HUES64 (cell line): ENCODE measurements at regions not wholly inside any gene's neighbourhood (a gene's known extent, or its start where the extent isn't known, plus 50 kb on each side); places are given as distances from the start of the nearest gene placed in this dataset.

Experiments
- H3K27ac ChIP-seq: 2 replicates; pipeline ENCODE4 v1.7.0; 2013; ENCODE audit warnings: low read depth, low read length, inconsistent platforms
- H3K27me3 ChIP-seq: 2 replicates; pipeline ENCODE4 v1.6.1; 2013; ENCODE audit warnings: mild to moderate bottlenecking, low read length; ENCODE audit not compliant: insufficient read depth
- H3K36me3 ChIP-seq: 2 replicates; pipeline ENCODE4 v1.6.1; 2013; ENCODE audit warnings: mild to moderate bottlenecking, low read length; ENCODE audit not compliant: insufficient read depth
- H3K4me1 ChIP-seq: 2 replicates; pipeline ENCODE4 v1.6.1; 2013; ENCODE audit warnings: mild to moderate bottlenecking, low read length, moderate library complexity; ENCODE audit not compliant: insufficient read depth
- H3K4me3 ChIP-seq: 2 replicates; pipeline ENCODE4 v1.5.1; 2013; ENCODE audit warnings: mild to moderate bottlenecking, low read length, moderate library complexity
- H3K9ac ChIP-seq: 2 replicates; pipeline ENCODE4 v1.6.1; 2013; ENCODE audit warnings: mild to moderate bottlenecking, low read depth, low read length
- H3K9me3 ChIP-seq: 2 replicates; pipeline ENCODE4 v1.6.1; 2013; ENCODE audit warnings: low read depth, low read length; ENCODE audit not compliant: insufficient read depth
- WGBS: fragments of 150-250, 120-280 bp; methylation state at CpG from one replicate; pipeline ENCODE4 v1.1.7; 2013; ENCODE audit warnings: missing lambda C conversion rate; 5-methylcytosine and 5-hydroxymethylcytosine counted together

DNA sequence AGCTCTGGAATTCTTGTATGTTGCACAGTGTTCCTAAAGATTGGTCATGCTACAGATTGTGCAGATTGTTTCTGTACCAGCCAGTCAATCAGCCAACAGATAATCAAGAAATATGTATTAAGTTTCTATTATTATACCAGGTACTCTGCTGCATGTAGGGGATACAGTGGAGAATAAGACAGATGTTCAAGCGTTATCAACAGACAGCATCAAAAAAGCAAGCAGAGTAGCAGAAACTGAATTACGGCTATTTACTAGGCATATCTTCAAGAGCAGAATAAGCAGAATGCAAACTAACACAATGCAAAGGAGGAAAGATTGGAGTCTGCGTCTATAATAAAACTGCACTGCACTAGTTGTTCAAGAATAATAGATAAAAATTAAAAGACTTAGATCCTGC, 278.6 kb downstream of the ETS1 start:
- H3K27ac ChIP-seq, result no peak overlapping the region
- H3K4me1 ChIP-seq, result no peaks in the 10 kb centered on the region
- H3K9ac ChIP-seq, result no peak overlapping the region
- no peaks in the 10 kb centered on the region for H3K9me3 ChIP-seq
- H3K36me3 ChIP-seq, result no peaks in the 10 kb centered on the region
- H3K27me3 ChIP-seq, result no peaks in the 10 kb centered on the region
- WGBS, result 98% methylated on average over 3 of the region's 3 CpGs
- H3K4me3 ChIP-seq, result no peak overlapping the region

DNA sequence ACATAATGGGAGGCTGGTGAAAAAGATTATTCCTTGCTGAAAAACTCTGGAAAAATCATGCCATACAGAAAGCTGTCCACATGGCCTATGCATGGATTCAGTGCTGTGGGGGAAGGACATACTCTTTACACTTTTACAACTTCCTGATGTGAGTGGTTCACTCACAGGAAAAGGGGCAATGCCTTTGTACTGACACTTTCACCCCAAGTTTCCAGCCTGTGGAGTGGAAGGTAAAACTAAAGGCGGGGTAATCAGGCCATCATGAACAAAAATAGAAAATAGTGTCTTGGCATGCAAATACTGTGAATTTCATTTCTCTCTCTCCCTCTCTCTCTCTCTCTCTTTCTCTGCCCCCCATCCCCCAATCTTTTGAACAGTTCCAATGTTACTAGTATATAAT, 281.8 kb downstream of the ETS1 start:
- no peak overlapping the region for H3K27ac ChIP-seq
- H3K27me3 ChIP-seq, result no peaks in the 10 kb centered on the region
- WGBS, result no CpG with 5 or more reads among the region's 1 CpG
- no peaks in the 10 kb centered on the region for H3K4me1 ChIP-seq
- no peak overlapping the region for H3K9ac ChIP-seq
- H3K9me3 ChIP-seq, result no peaks in the 10 kb centered on the region
- H3K4me3 ChIP-seq, result no peak overlapping the region
- H3K36me3 ChIP-seq, result no peaks in the 10 kb centered on the region

- H3K36me3 ChIP-seq, result no peaks in the 10 kb centered on the region
- no peak overlapping the region for H3K4me3 ChIP-seq
- no peak overlapping the region for H3K27ac ChIP-seq
- no peaks in the 10 kb centered on the region for H3K27me3 ChIP-seq
- H3K9me3 ChIP-seq, result no peaks in the 10 kb centered on the region
- H3K4me1 ChIP-seq, result no peaks in the 10 kb centered on the region
- no peak overlapping the region for H3K9ac ChIP-seq
- WGBS, result 91% methylated on average over 6 of the region's 8 CpGs
Measured at GRCh38 chr11:128304666-128305485, 282.5 kb downstream of the ETS1 start.

DNA sequence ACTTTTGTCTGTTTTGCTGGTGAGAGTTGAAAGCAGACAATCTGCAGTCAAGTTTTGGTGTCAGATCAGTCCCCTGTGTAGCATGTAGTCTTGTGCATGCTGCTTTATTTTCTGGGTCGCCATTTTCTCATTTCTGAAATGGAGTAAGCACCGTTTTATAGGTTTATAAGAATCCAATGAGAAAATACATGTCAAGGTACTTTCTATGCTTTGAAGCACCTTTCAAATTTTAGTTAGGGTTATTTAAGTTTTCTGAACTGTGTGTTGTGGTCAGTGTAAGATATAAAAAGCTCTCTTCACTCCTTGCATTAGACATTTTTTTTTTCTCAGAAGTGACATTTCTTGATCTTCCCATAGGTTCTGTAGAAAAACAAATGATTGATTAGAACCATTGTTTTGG, 283.2 kb downstream of the ETS1 start:
- WGBS, result 91% methylated on average over 2 of the region's 2 CpGs
- no peak overlapping the region for H3K4me3 ChIP-seq
- no peaks in the 10 kb centered on the region for H3K36me3 ChIP-seq
- H3K9ac ChIP-seq, result no peak overlapping the region
- no peaks in the 10 kb centered on the region for H3K9me3 ChIP-seq
- no peak overlapping the region for H3K27ac ChIP-seq
- H3K27me3 ChIP-seq, result no peaks in the 10 kb centered on the region
- no peaks in the 10 kb centered on the region for H3K4me1 ChIP-seq

DNA sequence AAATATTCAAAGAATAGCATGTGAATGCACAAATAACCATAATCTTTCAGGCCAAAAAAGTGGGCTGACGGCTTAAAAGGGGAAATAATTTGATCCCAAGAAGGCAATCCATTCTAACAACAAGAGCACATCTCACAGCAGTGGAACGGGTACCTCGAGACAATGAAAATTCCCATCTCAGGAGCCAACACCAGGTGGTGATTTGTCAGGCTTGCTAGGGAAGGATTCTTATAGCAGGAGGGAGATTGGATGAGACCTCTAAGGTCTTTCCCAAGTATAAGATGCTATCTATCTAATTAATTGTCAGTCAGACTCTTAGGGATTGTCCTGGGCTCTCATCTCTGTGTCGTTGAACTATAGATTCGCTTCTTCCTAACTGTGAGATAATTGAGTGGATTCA, 284.0 kb downstream of the ETS1 start:
- 91% methylated on average over 5 of the region's 5 CpGs for WGBS
- Histone ChIP-seq H3K4me1 (0 out of 2 replicates have a peak, but pooled peaks cover under 1% of the 10 kb centered on the region), H3K36me3 (no peaks in the 10 kb centered on the region), H3K9ac (no peak overlapping the region), H3K27me3 (no peaks in the 10 kb centered on the region), H3K27ac (no peak overlapping the region), H3K4me3 (no peak overlapping the region), H3K9me3 (no peaks in the 10 kb centered on the region)

- 79% methylated on average over 7 of the region's 7 CpGs for WGBS
- Histone ChIP-seq H3K36me3 (no peaks in the 10 kb centered on the region), H3K4me1 (0 out of 2 replicates have a peak, but pooled peaks cover 4% of the 10 kb centered on the region), H3K9me3 (no peaks in the 10 kb centered on the region), H3K27ac (no peak overlapping the region), H3K4me3 (no peak overlapping the region), H3K9ac (no peak overlapping the region), H3K27me3 (no peaks in the 10 kb centered on the region)
Measured at GRCh38 chr11:128302425-128303186, 284.8 kb downstream of the ETS1 start.

DNA sequence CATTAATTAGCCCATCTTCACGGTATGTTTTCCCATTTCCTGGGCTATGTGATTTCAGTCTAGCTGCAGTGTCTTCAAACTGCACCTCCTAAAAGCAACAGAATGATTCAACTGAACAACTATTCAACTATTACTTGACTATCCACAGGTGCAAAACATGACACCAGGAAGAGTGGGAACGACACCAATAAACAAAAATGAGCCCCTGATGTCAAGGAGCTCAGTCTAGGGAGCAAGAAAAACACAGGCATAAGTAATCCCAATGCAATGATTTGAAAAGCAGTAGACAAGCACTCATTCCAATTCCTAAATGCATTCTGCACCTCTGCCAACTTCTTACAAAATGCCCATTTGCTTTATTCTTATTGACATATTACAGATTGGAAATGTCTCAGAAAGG, 285.6 kb downstream of the ETS1 start:
- Histone ChIP-seq H3K4me3 (no peak overlapping the region), H3K4me1 (0 out of 2 replicates have a peak, but pooled peaks cover 4% of the 10 kb centered on the region)

DNA sequence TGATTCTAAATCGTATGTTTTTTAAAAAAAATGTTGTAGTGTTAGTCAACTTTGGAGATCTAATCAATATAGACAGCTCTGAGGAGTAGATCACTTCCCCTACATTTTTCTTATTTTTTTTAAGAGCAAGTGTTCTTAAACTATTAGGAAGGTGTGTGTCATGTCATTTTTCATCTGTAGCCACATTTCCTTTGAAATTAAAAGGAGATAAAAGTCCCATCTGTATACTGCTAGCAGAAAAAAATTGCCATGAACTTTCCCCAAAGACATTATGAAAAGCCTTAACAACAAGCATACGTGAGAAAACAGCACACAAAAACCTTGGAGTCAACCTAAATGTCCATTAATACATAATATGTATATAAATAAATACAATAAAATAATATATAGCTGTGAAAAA, 286.6 kb downstream of the ETS1 start:
- no peak overlapping the region for H3K9ac ChIP-seq
- H3K27ac ChIP-seq, result no peak overlapping the region
- H3K36me3 ChIP-seq, result no peaks in the 10 kb centered on the region
- no peaks in the 10 kb centered on the region for H3K9me3 ChIP-seq
- no peak overlapping the region for H3K4me3 ChIP-seq
- WGBS, result 100% methylated on average over 1 of the region's 2 CpGs
- H3K27me3 ChIP-seq, result no peaks in the 10 kb centered on the region
- H3K4me1 ChIP-seq, result 0 out of 2 replicates have a peak, but pooled peaks cover 4% of the 10 kb centered on the region

More for the DNA sequence above, 285.6 kb downstream of the ETS1 start:
- no peaks in the 10 kb centered on the region for H3K27me3 ChIP-seq
- 91% methylated on average over 2 of the region's 2 CpGs for WGBS
- no peaks in the 10 kb centered on the region for H3K9me3 ChIP-seq
- H3K9ac ChIP-seq, result no peak overlapping the region
- H3K36me3 ChIP-seq, result no peaks in the 10 kb centered on the region
- no peak overlapping the region for H3K27ac ChIP-seq

- WGBS, result 91% methylated on average over 6 of the region's 6 CpGs
- no peak overlapping the region for H3K9ac ChIP-seq
Measured at GRCh38 chr11:128299132-128299726, 288.1 kb downstream of the ETS1 start.

GRCh38 chr11:128298271-128298670, 289.1 kb downstream of the ETS1 start:
- no peak overlapping the region for H3K9ac ChIP-seq
- WGBS, result 93% methylated on average over 1 of the region's 2 CpGs

More at GRCh38 chr11:128299132-128299726, 288.1 kb downstream of the ETS1 start:
- H3K27ac ChIP-seq, result no peak overlapping the region
- H3K4me3 ChIP-seq, result no peak overlapping the region
- no peaks in the 10 kb centered on the region for H3K9me3 ChIP-seq
- no peaks in the 10 kb centered on the region for H3K36me3 ChIP-seq
- 0 out of 2 replicates have a peak, but pooled peaks cover 4% of the 10 kb centered on the region for H3K4me1 ChIP-seq
- H3K27me3 ChIP-seq, result no peaks in the 10 kb centered on the region

DNA sequence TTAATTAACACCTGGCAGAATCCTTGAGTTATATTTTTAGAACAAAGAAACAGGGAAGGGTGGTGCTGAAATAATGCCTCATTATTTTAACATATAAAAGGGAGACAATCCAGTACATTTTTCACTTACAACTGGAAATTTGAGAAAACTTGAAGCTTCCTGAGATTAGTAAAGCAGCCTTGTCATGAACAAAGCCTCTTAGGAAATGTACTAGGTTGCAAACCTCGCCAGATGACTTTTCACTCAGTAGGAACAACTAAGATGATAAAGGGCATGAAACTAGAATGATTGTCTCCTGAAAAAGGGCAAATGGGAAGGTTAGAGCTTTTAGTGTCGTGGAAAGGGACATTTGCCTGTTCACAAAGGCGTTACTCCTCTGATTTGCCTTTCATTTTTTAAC, 289.6 kb downstream of the ETS1 start:
- 93% methylated on average over 3 of the region's 3 CpGs for WGBS
- Histone ChIP-seq H3K27ac (no peak overlapping the region), H3K27me3 (no peaks in the 10 kb centered on the region), H3K4me3 (no peak overlapping the region), H3K9me3 (no peaks in the 10 kb centered on the region), H3K9ac (no peak overlapping the region), H3K36me3 (no peaks in the 10 kb centered on the region), H3K4me1 (0 out of 2 replicates have a peak, but pooled peaks cover 4% of the 10 kb centered on the region)

More at GRCh38 chr11:128298271-128298670, 289.1 kb downstream of the ETS1 start:
- H3K36me3 ChIP-seq, result no peaks in the 10 kb centered on the region
- no peaks in the 10 kb centered on the region for H3K9me3 ChIP-seq
- no peaks in the 10 kb centered on the region for H3K27me3 ChIP-seq
- no peak overlapping the region for H3K4me3 ChIP-seq
- H3K27ac ChIP-seq, result no peak overlapping the region
- 0 out of 2 replicates have a peak, but pooled peaks cover 4% of the 10 kb centered on the region for H3K4me1 ChIP-seq
